ENCODE measurements at regions not wholly inside any gene's neighbourhood (a gene's known extent, or its start where the extent isn't known, plus 50 kb on each side); places are given as distances from the start of the nearest gene placed in this dataset.

DNA sequence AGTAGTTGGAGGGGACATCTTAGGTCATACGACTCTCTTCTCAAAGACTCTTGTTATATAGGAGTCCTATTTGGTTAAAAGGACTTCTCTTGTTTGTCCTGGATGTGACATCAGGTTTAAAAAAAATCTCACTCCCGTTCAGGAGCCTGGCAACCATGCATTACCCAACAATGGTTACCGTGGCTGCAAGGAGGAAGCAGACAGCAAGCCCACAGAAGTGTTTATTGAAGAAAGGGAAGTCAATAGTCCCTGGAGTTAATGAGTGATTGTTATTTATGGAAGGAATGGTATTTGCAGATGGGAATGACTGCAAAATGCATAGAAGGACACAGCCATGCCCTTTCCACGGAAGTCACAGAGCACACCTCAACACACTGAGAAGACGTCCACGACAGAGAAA is 75.9 kb upstream of the ENPP6 start:
- TF ChIP-seq POLR2A (IDR thresholded peaks at IDR 0.05), result no peak
- TF ChIP-seq, protein P1, sequence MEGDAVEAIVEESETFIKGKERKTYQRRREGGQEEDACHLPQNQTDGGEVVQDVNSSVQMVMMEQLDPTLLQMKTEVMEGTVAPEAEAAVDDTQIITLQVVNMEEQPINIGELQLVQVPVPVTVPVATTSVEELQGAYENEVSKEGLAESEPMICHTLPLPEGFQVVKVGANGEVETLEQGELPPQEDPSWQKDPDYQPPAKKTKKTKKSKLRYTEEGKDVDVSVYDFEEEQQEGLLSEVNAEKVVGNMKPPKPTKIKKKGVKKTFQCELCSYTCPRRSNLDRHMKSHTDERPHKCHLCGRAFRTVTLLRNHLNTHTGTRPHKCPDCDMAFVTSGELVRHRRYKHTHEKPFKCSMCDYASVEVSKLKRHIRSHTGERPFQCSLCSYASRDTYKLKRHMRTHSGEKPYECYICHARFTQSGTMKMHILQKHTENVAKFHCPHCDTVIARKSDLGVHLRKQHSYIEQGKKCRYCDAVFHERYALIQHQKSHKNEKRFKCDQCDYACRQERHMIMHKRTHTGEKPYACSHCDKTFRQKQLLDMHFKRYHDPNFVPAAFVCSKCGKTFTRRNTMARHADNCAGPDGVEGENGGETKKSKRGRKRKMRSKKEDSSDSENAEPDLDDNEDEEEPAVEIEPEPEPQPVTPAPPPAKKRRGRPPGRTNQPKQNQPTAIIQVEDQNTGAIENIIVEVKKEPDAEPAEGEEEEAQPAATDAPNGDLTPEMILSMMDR (IDR thresholded peaks at IDR 0.05), result no peak
